ENCODE measurements at regions not wholly inside any gene's neighbourhood (a gene's known extent, or its start where the extent isn't known, plus 50 kb on each side); places are given as distances from the start of the nearest gene placed in this dataset.

GRCh38 chr5:3268760-3269330 lies 326.8 kb upstream of the IRX1 start:
- no peak for DNase-seq

- DNase-seq, result no peak
Measured at GRCh38 chr5:3266861-3267260, 328.8 kb upstream of the IRX1 start.

GRCh38 chr5:3265936-3266335 lies 329.7 kb upstream of the IRX1 start:
- no peak for DNase-seq

- no peak for DNase-seq
Measured at GRCh38 chr5:3265131-3265885, 330.3 kb upstream of the IRX1 start.

GRCh38 chr5:3262451-3262850 lies 333.2 kb upstream of the IRX1 start:
- no peak for DNase-seq

- no peak for DNase-seq
Measured at GRCh38 chr5:3261081-3261480, 334.6 kb upstream of the IRX1 start.

- DNase-seq, result no peak
Measured at GRCh38 chr5:3258050-3258449, 337.6 kb upstream of the IRX1 start.

GRCh38 chr5:3252235-3252634 lies 343.4 kb upstream of the IRX1 start:
- no peak for DNase-seq

GRCh38 chr5:3251784-3252183 lies 343.8 kb upstream of the IRX1 start:
- DNase-seq, result no peak

- no peak for DNase-seq
Measured at GRCh38 chr5:3249401-3249800, 346.2 kb upstream of the IRX1 start.

- DNase-seq, result no peak
Measured at GRCh38 chr5:3237276-3237868, 358.3 kb upstream of the IRX1 start.

- DNase-seq, result no peak
Measured at GRCh38 chr5:3234566-3234965, 361.1 kb upstream of the IRX1 start.

GRCh38 chr5:3230941-3231340 lies 364.7 kb upstream of the IRX1 start:
- no peak for DNase-seq

GRCh38 chr5:3230254-3230653 lies 365.4 kb upstream of the IRX1 start:
- DNase-seq, result no peak

- DNase-seq, result no peak
Measured at GRCh38 chr5:3226196-3226920, 369.3 kb upstream of the IRX1 start.

GRCh38 chr5:3225201-3225960 lies 370.3 kb upstream of the IRX1 start:
- DNase-seq, result no peak

GRCh38 chr5:3222924-3223323 lies 372.7 kb upstream of the IRX1 start:
- DNase-seq, result no peak

- no peak for DNase-seq
Measured at GRCh38 chr5:3221432-3221831, 374.2 kb upstream of the IRX1 start.

- no peak for DNase-seq
Measured at GRCh38 chr5:3220638-3221288, 374.9 kb upstream of the IRX1 start.

- no peak for DNase-seq
Measured at GRCh38 chr5:3220201-3220600, 375.4 kb upstream of the IRX1 start.

GRCh38 chr5:3218916-3219650 lies 376.5 kb upstream of the IRX1 start:
- DNase-seq, result no peak
